Superior temporal gyrus (tissue), 1 donor: ENCODE measurements at regions not wholly inside any gene's neighbourhood (a gene's known extent, or its start where the extent isn't known, plus 50 kb on each side); places are given as distances from the start of the nearest gene placed in this dataset.

Source experiments
- DNase-seq: peaks from one replicate; pipeline ENCODE4 v3.0.0-alpha.2; 2016; ENCODE audit errors: extremely low spot score

- no peak for DNase-seq
Observed at GRCh38 chr18:25646971-25647370, 295.0 kb upstream of the ZNF521 start.

- DNase-seq: no peak
Observed at GRCh38 chr18:25639596-25639995, 287.6 kb upstream of the ZNF521 start.

- DNase-seq: no peak
Observed at GRCh38 chr18:25633563-25633962, 281.6 kb upstream of the ZNF521 start.

GRCh38 chr18:25630682-25631081 lies 278.7 kb upstream of the ZNF521 start:
- no peak for DNase-seq

- no peak for DNase-seq
Observed at GRCh38 chr18:25621682-25622081, 269.7 kb upstream of the ZNF521 start.

- DNase-seq: no peak
Observed at GRCh38 chr18:25621144-25621543, 269.2 kb upstream of the ZNF521 start.

- DNase-seq: no peak
Observed at GRCh38 chr18:25614168-25614567, 262.2 kb upstream of the ZNF521 start.

GRCh38 chr18:25612466-25612865 lies 260.5 kb upstream of the ZNF521 start:
- DNase-seq: no peak

- DNase-seq: no peak
Observed at GRCh38 chr18:25608091-25608490, 256.1 kb upstream of the ZNF521 start.

GRCh38 chr18:25604894-25605597 lies 253.1 kb upstream of the ZNF521 start:
- no peak for DNase-seq

GRCh38 chr18:25604196-25604893 lies 252.4 kb upstream of the ZNF521 start:
- DNase-seq: no peak

GRCh38 chr18:25599443-25599842 lies 247.5 kb upstream of the ZNF521 start:
- DNase-seq: no peak

GRCh38 chr18:25597476-25597875 lies 245.5 kb upstream of the ZNF521 start:
- DNase-seq: no peak

- no peak for DNase-seq
Observed at GRCh38 chr18:25595274-25596060, 243.5 kb upstream of the ZNF521 start.

GRCh38 chr18:25594351-25594750 lies 242.4 kb upstream of the ZNF521 start:
- no peak for DNase-seq

- DNase-seq: no peak
Observed at GRCh38 chr18:25592804-25593360, 240.9 kb upstream of the ZNF521 start.

- DNase-seq: no peak
Observed at GRCh38 chr18:25590456-25590855, 238.5 kb upstream of the ZNF521 start.

- DNase-seq: no peak
Observed at GRCh38 chr18:25587545-25587944, 235.6 kb upstream of the ZNF521 start.

GRCh38 chr18:25568986-25569385 lies 217.0 kb upstream of the ZNF521 start:
- DNase-seq: no peak

- no peak for DNase-seq
Observed at GRCh38 chr18:25563816-25564683, 212.1 kb upstream of the ZNF521 start.

- no peak for DNase-seq
Observed at GRCh38 chr18:25563346-25563745, 211.4 kb upstream of the ZNF521 start.
